ENCODE measurements at regions not wholly inside any gene's neighbourhood (a gene's known extent, or its start where the extent isn't known, plus 50 kb on each side); places are given as distances from the start of the nearest gene placed in this dataset.
A peak's percentile ranks its signal among the peaks of the same experiment; 100 is the strongest.

- no peak for DNase-seq
Observed at GRCh38 chr4:144302704-144303536, 162.4 kb upstream of the GYPA start.

- no peak for DNase-seq
Observed at GRCh38 chr4:144304025-144304424, 163.5 kb upstream of the GYPA start.

GRCh38 chr4:144310535-144310934 lies 170.0 kb upstream of the GYPA start:
- no peak for DNase-seq

- DNase-seq: no peak
Observed at GRCh38 chr4:144313370-144313769, 172.9 kb upstream of the GYPA start.

GRCh38 chr4:144316869-144317268 lies 176.4 kb upstream of the GYPA start:
- DNase-seq: no peak

- DNase-seq: no peak
Observed at GRCh38 chr4:144318797-144319196, 178.3 kb upstream of the GYPA start.

GRCh38 chr4:144336633-144337032 lies 196.1 kb upstream of the GYPA start:
- no peak for DNase-seq

- DNase-seq: no peak
Observed at GRCh38 chr4:144338148-144338547, 197.6 kb upstream of the GYPA start.

- no peak for DNase-seq
Observed at GRCh38 chr4:144338834-144339233, 198.3 kb upstream of the GYPA start.

- DNase-seq: no peak
Observed at GRCh38 chr4:144340931-144341330, 200.4 kb upstream of the GYPA start.

GRCh38 chr4:144342949-144343760 lies 202.6 kb upstream of the GYPA start:
- no peak for DNase-seq

GRCh38 chr4:144347121-144347520 lies 206.6 kb upstream of the GYPA start:
- peak in 2 of 14 donors; percentile 1 to 12 for DNase-seq

GRCh38 chr4:144350706-144351105 lies 210.2 kb upstream of the GYPA start:
- DNase-seq: no peak

- DNase-seq: no peak
Observed at GRCh38 chr4:144351306-144351705, 210.8 kb upstream of the GYPA start.

GRCh38 chr4:144353292-144353691 lies 212.8 kb upstream of the GYPA start:
- DNase-seq: no peak

- DNase-seq: no peak
Observed at GRCh38 chr4:144355811-144356757, 215.6 kb upstream of the GYPA start.

GRCh38 chr4:144356941-144357381 lies 216.4 kb upstream of the GYPA start:
- DNase-seq: no peak

GRCh38 chr4:144357975-144358374 lies 217.5 kb upstream of the GYPA start:
- DNase-seq: no peak

- DNase-seq: no peak
Observed at GRCh38 chr4:144360146-144360793, 219.8 kb upstream of the GYPA start.

GRCh38 chr4:144362366-144362765 lies 221.8 kb upstream of the GYPA start:
- DNase-seq: no peak

- no peak for DNase-seq
Observed at GRCh38 chr4:144363890-144364289, 223.4 kb upstream of the GYPA start.

- DNase-seq: no peak
Observed at GRCh38 chr4:144366425-144366824, 225.9 kb upstream of the GYPA start.
